GM12872 (cell line): ENCODE measurements at regions not wholly inside any gene's neighbourhood (a gene's known extent, or its start where the extent isn't known, plus 50 kb on each side); places are given as distances from the start of the nearest gene placed in this dataset.

Source experiments
- CTCF ChIP-seq: IDR thresholded peaks from 3 replicates; pipeline ENCODE4 v1.5.1; 2011; ENCODE audit warnings: low read depth, mild to moderate bottlenecking, low read length, moderate library complexity; ENCODE audit not compliant: insufficient read depth

- peak; percentile 33; the same call in 1 of the 3 replicates for TF ChIP-seq CTCF
These were observed 528.7 kb upstream of the TSPY4 start for GRCh38 chrY:8808611-8809010.

- TF ChIP-seq CTCF, result no peak
These were observed 528.2 kb upstream of the TSPY4 start for GRCh38 chrY:8809076-8809475.

GRCh38 chrY:8814143-8814542, 523.1 kb upstream of the TSPY4 start:
- TF ChIP-seq CTCF, result no peak

GRCh38 chrY:8815616-8816015, 521.6 kb upstream of the TSPY4 start:
- no peak for TF ChIP-seq CTCF

GRCh38 chrY:8820032-8820431, 517.2 kb upstream of the TSPY4 start:
- no peak for TF ChIP-seq CTCF

- TF ChIP-seq CTCF, result no peak
These were observed 516.2 kb upstream of the TSPY4 start for GRCh38 chrY:8821106-8821505.

- no peak for TF ChIP-seq CTCF
These were observed 485.0 kb upstream of the TSPY4 start for GRCh38 chrY:8852278-8852677.

- no peak for TF ChIP-seq CTCF
These were observed 448.9 kb upstream of the TSPY4 start for GRCh38 chrY:8888371-8888770.
